NCI-H1694 (cell line): ENCODE measurements at regions not wholly inside any gene's neighbourhood (a gene's known extent, or its start where the extent isn't known, plus 50 kb on each side); places are given as distances from the start of the nearest gene placed in this dataset.
"Not testable (repeated sequence)": the region's sequence is repeated elsewhere in the genome, so short reads cannot be mapped to it uniquely, and the experiment has no call there.

Experiments used
- DNase-seq: peaks from one replicate; lab custom pipeline; 2025; lab: John Stamatoyannopoulos, UW

DNA sequence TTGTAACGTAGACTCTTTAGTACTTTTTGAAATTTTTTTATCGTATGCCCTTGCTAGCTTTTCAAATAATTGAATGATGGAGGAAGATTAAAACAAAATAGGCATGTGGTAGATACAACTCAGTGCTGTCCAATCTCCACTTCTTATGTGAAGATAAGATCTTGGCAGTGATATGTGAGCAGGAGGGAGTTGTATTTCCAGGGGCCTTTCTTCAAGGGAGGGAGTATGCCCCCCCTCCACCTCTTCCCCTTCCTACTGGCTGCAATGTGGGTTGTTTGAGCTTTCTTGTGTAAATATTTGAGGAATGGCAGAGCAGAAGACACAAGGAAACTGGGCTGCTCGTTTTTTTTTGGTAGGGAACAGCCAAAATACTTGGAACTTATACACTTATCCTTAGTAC is 374.9 kb downstream of the PSAT1 start:
- no peak for DNase-seq

- no peak for DNase-seq
Observed at GRCh38 chr9:78674874-78675273, 377.9 kb downstream of the PSAT1 start.

- no peak for DNase-seq
Observed at GRCh38 chr9:78676009-78676408, 379.1 kb downstream of the PSAT1 start.

DNA sequence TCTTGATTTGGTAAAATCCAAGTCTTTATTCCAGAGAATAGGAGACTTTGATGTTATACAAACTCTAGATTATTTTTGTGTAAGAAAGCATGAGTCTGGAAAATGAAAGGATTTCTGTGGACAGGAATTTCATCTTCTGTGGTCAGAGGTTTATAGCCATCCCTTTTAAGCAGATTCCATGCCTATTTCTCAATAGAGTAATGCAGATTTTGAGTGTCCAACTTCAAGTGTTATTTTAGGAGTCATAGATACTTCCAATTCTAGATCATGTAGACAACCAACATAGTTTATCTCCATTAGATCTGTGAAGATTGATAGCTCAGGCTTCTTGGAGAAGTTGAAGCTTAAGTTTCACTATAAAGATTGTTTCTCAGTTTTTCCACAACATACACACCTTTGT is 379.7 kb downstream of the PSAT1 start:
- DNase-seq, result no peak

GRCh38 chr9:78677326-78677725 is 380.4 kb downstream of the PSAT1 start:
- no peak for DNase-seq

GRCh38 chr9:78678877-78679276 is 382.0 kb downstream of the PSAT1 start:
- no peak for DNase-seq

DNA sequence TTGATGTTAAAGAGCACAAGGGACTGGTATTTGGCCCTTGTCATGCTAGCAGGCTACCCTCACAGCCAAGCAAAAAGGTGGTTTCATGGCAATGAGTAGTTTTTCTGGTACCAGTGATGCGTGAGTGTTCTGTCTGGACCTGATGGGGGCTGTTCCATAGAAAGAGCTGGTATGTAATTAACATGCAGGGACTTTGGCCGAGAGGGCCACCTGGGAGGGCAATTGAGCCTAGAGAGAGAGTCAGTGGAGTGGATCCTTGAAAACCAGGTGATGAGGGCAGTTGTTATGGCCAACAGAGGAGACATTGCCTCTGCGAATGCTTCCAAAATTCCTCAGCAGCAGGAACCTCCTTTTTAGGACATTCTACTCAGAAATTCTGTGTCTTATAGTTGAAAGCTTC is 383.3 kb downstream of the PSAT1 start:
- no peak for DNase-seq

DNA sequence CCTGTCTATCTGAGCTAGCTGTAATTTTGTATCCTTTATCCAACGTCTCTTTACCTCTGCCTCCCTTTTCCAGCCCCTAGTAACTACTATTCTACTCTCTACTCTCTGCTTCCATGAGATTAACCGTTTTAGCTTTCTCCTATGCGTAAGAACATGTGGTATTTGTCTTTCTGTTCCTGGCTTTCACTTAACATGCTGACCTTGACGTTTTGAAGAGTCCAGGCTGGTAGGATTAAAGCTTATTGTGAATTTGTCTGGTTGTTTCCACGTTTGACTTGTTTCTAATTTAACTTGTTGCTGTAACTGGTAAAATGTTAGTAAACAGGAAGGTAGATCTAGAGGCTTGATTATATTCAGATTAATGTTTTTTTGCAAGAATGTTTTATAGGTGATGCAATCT is 385.3 kb downstream of the PSAT1 start:
- DNase-seq, result no peak

GRCh38 chr9:78685471-78685870 is 388.5 kb downstream of the PSAT1 start:
- no peak for DNase-seq

- no peak for DNase-seq
Observed at GRCh38 chr9:78688796-78689195, 391.9 kb downstream of the PSAT1 start.

- DNase-seq, result no peak
Observed at GRCh38 chr9:78691542-78691941, 394.6 kb downstream of the PSAT1 start.

GRCh38 chr9:78692871-78693270 is 395.9 kb downstream of the PSAT1 start:
- no peak for DNase-seq

DNA sequence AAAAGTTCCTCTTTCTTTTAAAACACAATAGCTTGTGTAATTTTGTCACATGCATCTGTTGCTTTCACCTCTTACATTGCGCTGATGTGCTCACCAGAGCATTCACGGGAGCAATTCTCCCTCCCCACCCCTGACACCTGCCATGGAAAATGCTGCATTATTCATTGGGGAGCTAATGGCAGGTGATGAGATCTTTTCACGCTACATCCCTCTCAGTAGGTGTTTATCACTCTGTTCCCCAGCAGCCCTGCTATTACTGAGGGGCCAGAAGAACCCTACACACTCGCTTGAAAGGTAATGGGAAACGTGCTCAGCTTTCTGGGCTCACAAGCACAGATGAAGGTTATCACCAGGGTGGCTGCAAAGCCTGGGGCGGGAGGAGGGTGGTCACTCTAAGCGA is 398.0 kb downstream of the PSAT1 start:
- DNase-seq, result no peak

DNA sequence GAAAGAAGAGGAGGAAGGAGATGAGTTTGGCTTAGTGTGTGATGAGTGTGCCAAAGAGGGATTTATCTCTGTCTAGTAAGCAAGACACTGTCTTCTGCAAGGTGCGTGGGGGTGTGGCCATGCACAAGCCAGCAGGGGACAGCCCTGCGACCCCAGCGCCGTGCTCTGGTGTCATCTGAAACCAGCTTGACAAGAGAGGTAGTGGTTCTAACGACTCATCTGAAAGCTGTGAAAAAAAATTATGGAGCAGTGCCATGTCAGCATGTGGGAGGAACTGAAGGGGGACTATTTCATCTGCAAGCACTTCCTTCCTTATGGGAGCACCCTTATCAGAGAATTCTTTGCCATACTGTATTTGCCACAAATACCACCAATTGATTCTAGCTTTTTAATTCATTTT is 398.6 kb downstream of the PSAT1 start:
- no peak for DNase-seq

- DNase-seq, result no peak
Observed at GRCh38 chr9:78697618-78698017, 400.7 kb downstream of the PSAT1 start.

- no peak for DNase-seq
Observed at GRCh38 chr9:78698371-78698770, 401.4 kb downstream of the PSAT1 start.

DNA sequence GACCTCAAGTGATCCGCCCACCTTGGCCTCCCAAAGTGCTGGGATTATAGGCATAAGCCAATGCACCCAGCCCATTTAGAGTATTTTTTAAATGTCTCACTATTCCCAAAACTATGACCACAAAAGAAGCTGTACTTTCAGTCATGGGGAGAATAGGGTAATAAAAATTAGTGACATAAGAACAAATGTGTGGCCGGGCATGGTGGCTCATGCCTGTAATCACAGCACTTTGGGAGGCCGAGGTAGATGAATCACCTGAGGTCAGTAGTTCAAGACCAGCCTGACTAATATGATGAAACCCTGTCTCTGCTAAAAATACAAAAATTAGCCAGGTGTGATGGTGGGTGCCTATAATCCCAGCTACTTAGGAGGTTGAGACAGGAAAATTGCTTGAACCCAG is 402.3 kb downstream of the PSAT1 start:
- DNase-seq, result not testable (repeated sequence)

- not testable (repeated sequence) for DNase-seq
Observed at GRCh38 chr9:78704153-78704552, 407.2 kb downstream of the PSAT1 start.

DNA sequence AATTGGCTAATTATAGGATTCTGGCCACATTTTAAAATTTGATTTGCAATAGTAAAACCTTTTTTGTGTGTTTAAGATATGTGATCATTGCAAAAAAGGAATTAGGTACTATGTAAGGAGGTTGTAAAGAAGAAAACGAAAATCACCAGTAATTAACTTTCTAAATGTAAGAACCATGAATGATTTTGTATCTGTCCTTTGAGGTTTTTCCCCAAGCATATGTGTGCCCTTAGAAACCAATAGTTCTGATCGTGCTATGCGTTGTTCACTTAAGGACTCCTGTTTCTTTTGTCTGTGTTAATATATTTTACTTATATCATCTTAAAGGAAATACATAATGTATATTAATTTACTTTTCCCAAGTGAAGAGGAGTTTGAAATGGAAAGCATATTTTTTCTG is 410.2 kb downstream of the PSAT1 start:
- no peak for DNase-seq

GRCh38 chr9:78707481-78707991 is 410.6 kb downstream of the PSAT1 start:
- DNase-seq, result no peak

- DNase-seq, result no peak
Observed at GRCh38 chr9:78712903-78713613, 416.1 kb downstream of the PSAT1 start.

- no peak for DNase-seq
Observed at GRCh38 chr9:78713614-78714405, 416.9 kb downstream of the PSAT1 start.

GRCh38 chr9:78714576-78714975 is 417.7 kb downstream of the PSAT1 start:
- DNase-seq, result no peak
